Thyroid gland (tissue), 4 donors: ENCODE measurements at regions not wholly inside any gene's neighbourhood (a gene's known extent, or its start where the extent isn't known, plus 50 kb on each side); places are given as distances from the start of the nearest gene placed in this dataset.

Experiments used
- CTCF ChIP-seq, 6 experiments: fragments of 200-600 bp in 3 of 6; fragments of 450-650 bp in 3 of 6; sonication (generic) in 3 of 6; IDR thresholded peaks; one replicate each; pipeline ENCODE4 v1.5.1; 2016 to 2019; ENCODE audit warnings: antibody characterized with exemption in 6 of 6, mild to moderate bottlenecking in 2 of 6, inconsistent platforms in 1 of 6, moderate library complexity in 1 of 6
- POLR2A ChIP-seq, 2 donors: fragments of 450-650 bp; IDR thresholded peaks; one replicate each; pipeline ENCODE4 v1.6.1; 2017; ENCODE audit warnings: antibody characterized with exemption in 2 of 2, mild to moderate bottlenecking in 2 of 2, moderate library complexity in 1 of 2

GRCh38 chr2:143899987-143900386, 619.9 kb downstream of the ZEB2 start:
- TF ChIP-seq POLR2A (IDR thresholded peaks at IDR 0.05) (no peak), CTCF (IDR thresholded peaks at IDR 0.05) (no peak)
